HL-60 (cell line): ENCODE measurements at regions not wholly inside any gene's neighbourhood (a gene's known extent, or its start where the extent isn't known, plus 50 kb on each side); places are given as distances from the start of the nearest gene placed in this dataset.

ENCODE experiments used
- DNase-seq, 2 experiments: peaks; one replicate each; pipeline ENCODE4 v3.0.0-alpha.2; 2010 to 2020; ENCODE audit warnings: low read depth in 1 of 2, low spot score in 1 of 2
- H3K27ac ChIP-seq: fragments of 250-450 bp; sonication (Bioruptor Pico); replicated peaks from 2 replicates; pipeline ENCODE4 v1.5.1; 2020; ENCODE audit warnings: mild to moderate bottlenecking, moderate library complexity
- H3K27me3 ChIP-seq: fragments of 250-450 bp; sonication (Bioruptor Pico); 2 replicates; pipeline ENCODE4 v1.5.1; 2021; ENCODE audit warnings: mild to moderate bottlenecking, moderate library complexity; ENCODE audit not compliant: insufficient read depth, poor library complexity, severe bottlenecking
- H3K4me3 ChIP-seq: replicated peaks from 2 replicates; pipeline ENCODE4 v1.5.1; 2011; ENCODE audit warnings: mild to moderate bottlenecking, control low read depth, low read length; ENCODE audit not compliant: insufficient read depth
- CTCF ChIP-seq: IDR thresholded peaks from one replicate; pipeline ENCODE4 v1.5.1; 2011; ENCODE audit warnings: low read length, control low read depth, inconsistent platforms; ENCODE audit not compliant: insufficient read depth
- GABPA ChIP-seq: IDR thresholded peaks from 2 replicates; pipeline ENCODE4 v1.6.1; 2012; ENCODE audit warnings: low read depth
- POLR2AphosphoS5 ChIP-seq: IDR thresholded peaks from 2 replicates; pipeline ENCODE4 v1.6.1; 2012; ENCODE audit warnings: low read depth
- REST ChIP-seq: IDR thresholded peaks from 2 replicates; pipeline ENCODE4 v1.6.1; 2012; ENCODE audit warnings: low read depth; ENCODE audit not compliant: insufficient replicate concordance
- SPI1 ChIP-seq: IDR thresholded peaks from 2 replicates; pipeline ENCODE4 v1.6.1; 2012; ENCODE audit warnings: low read depth, mild to moderate bottlenecking, borderline replicate concordance

GRCh38 chr9:34783951-34784487 lies 74.1 kb upstream of the CCL21 start:
- TF ChIP-seq CTCF (no peak), SPI1 (no peak), GABPA (no peak), REST (no peak), POLR2AphosphoS5 (no peak)
- Histone ChIP-seq H3K4me3 (no peak overlapping the region), H3K27ac (no peak overlapping the region), H3K27me3 (no peaks in the 10 kb centered on the region)
- no peak for DNase-seq

- DNase-seq, result no peak
- H3K4me3 ChIP-seq, result no peak overlapping the region
- TF ChIP-seq CTCF (no peak), POLR2AphosphoS5 (no peak), SPI1 (no peak), GABPA (no peak), REST (no peak)
- H3K27ac ChIP-seq, result no peak overlapping the region
- H3K27me3 ChIP-seq, result no peaks in the 10 kb centered on the region
Measured at GRCh38 chr9:34782372-34782771, 72.4 kb upstream of the CCL21 start.

GRCh38 chr9:34777666-34778065 lies 67.7 kb upstream of the CCL21 start:
- Histone ChIP-seq H3K27ac (0 out of 2 replicates have a peak overlapping the region, but pooled peaks have one; percentile 29), H3K4me3 (no peak overlapping the region), H3K27me3 (no peaks in the 10 kb centered on the region)
- peak in 1 of 2 experiments; percentile 80 for DNase-seq
- TF ChIP-seq SPI1 (peak; percentile 45; the same call in 1 of the 2 replicates), REST (no peak)

GRCh38 chr9:34773955-34774354 lies 64.0 kb upstream of the CCL21 start:
- no peak overlapping the region for H3K4me3 ChIP-seq
- DNase-seq, result no peak
- no peaks in the 10 kb centered on the region for H3K27me3 ChIP-seq
- TF ChIP-seq SPI1 (no peak), REST (no peak), GABPA (no peak), POLR2AphosphoS5 (no peak), CTCF (no peak)
- H3K27ac ChIP-seq, result no peak overlapping the region
